SU-DHL-6 (cell line): ENCODE measurements at regions not wholly inside any gene's neighbourhood (a gene's known extent, or its start where the extent isn't known, plus 50 kb on each side); places are given as distances from the start of the nearest gene placed in this dataset.

Experiments used
- CTCF ChIP-seq: fragments of 200-600 bp; sonication (generic); IDR thresholded peaks from one replicate; pipeline ENCODE4 v1.5.1; 2017; ENCODE audit warnings: antibody characterized with exemption, mild to moderate bottlenecking, low read length, moderate library complexity; ENCODE audit not compliant: insufficient read depth, poor library complexity, severe bottlenecking
- EZH2phosphoT487 ChIP-seq: fragments of 200-600 bp; sonication (generic), shearing (Covaris generic); conservative IDR thresholded peaks from 2 replicates; pipeline ENCODE4 v1.6.1; 2018; ENCODE audit warnings: mild to moderate bottlenecking, antibody characterized with exemption, low read length, moderate library complexity, mixed read lengths

- TF ChIP-seq CTCF = no peak
- TF ChIP-seq EZH2phosphoT487 = no peak
Measured at GRCh38 chr14:56891226-56891625, 80.9 kb upstream of the OTX2 start.
